Neural cell (in vitro differentiated cells): ENCODE measurements at regions not wholly inside any gene's neighbourhood (a gene's known extent, or its start where the extent isn't known, plus 50 kb on each side); places are given as distances from the start of the nearest gene placed in this dataset.

Experiments used
- CTCF ChIP-seq: fragments of 450-650 bp; IDR thresholded peaks from 2 replicates; pipeline ENCODE4 v1.5.1; 2014; ENCODE audit warnings: antibody characterized with exemption, mild to moderate bottlenecking, moderate library complexity; ENCODE audit not compliant: poor library complexity, severe bottlenecking
- TAF1 ChIP-seq: IDR thresholded peaks from 2 replicates; pipeline ENCODE4 v1.6.1; 2012; ENCODE audit warnings: low read depth

DNA sequence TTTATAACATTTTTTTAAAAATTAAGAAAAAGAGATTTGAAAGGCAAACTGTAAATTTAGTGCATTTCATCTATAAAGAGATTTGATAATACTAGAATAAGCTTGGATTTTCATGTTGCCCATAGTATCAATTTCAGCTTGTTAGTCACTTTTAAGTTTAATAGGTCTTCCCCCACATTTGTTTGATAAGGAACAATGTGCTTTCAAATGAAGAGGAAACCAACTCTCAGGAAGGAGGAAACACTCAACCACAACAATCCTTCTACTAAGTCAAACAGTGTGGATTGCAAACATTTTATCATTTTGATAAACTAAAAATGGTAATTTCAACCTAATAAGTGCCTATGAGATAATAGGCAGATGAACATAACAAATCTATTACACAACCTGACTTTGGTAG is 397.1 kb upstream of the CDH20 start:
- TF ChIP-seq CTCF (no peak), TAF1 (no peak)
